ENCODE measurements at regions not wholly inside any gene's neighbourhood (a gene's known extent, or its start where the extent isn't known, plus 50 kb on each side); places are given as distances from the start of the nearest gene placed in this dataset.

DNA sequence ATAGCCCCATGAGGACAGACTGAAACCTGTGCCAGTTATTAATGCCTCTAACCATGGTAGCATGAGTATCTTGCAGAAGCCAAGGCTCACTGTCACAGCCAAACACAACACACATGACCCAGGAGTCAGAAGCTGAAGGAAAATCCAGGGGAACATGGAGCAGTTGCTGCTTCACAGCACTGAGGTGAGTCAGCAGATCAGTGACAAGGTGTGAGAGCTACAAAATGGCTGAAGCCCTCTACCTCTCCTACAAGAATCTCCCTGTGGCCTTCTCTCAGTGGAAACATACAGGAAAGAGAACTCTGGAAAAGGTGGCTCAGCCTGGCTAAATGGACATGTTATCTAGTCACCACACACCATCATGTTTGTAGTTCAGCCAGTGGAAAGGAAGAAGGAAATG, 93.5 kb downstream of the NAB1 start:
- FAIRE-seq, result no peak
- DNase-seq (ENCODE audit: low read depth in 1 of 2, low spot score in 1 of 2), result no peak
- ATAC-seq, result no peak
- ChIA-PET CTCF (no interaction called here), POLR2A (no interaction called here)
- no peak for TF ChIP-seq NR3C1 (IDR thresholded peaks at IDR 0.05)
- TF ChIP-seq, protein P1, sequence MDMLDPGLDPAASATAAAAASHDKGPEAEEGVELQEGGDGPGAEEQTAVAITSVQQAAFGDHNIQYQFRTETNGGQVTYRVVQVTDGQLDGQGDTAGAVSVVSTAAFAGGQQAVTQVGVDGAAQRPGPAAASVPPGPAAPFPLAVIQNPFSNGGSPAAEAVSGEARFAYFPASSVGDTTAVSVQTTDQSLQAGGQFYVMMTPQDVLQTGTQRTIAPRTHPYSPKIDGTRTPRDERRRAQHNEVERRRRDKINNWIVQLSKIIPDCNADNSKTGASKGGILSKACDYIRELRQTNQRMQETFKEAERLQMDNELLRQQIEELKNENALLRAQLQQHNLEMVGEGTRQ (IDR thresholded peaks at IDR 0.05), result no peak
- TF ChIP-seq EP300 (IDR thresholded peaks at IDR 0.05), result no peak
- no peak for TF ChIP-seq MYC (IDR thresholded peaks at IDR 0.05; ENCODE audit: borderline replicate concordance, low read length)
- no peak for TF ChIP-seq POLR2AphosphoS2 (conservative IDR thresholded peaks at IDR 0.05; ENCODE audit: low read length)
- TF ChIP-seq, protein P2, sequence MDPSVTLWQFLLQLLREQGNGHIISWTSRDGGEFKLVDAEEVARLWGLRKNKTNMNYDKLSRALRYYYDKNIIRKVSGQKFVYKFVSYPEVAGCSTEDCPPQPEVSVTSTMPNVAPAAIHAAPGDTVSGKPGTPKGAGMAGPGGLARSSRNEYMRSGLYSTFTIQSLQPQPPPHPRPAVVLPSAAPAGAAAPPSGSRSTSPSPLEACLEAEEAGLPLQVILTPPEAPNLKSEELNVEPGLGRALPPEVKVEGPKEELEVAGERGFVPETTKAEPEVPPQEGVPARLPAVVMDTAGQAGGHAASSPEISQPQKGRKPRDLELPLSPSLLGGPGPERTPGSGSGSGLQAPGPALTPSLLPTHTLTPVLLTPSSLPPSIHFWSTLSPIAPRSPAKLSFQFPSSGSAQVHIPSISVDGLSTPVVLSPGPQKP (IDR thresholded peaks at IDR 0.05; ENCODE audit: low read depth, low read length), result no peak
- no peak overlapping the region for H3K27ac ChIP-seq
- H3K4me3 ChIP-seq, result no peak overlapping the region
- H3K4me2 ChIP-seq, result no peak overlapping the region
- H3K9me3 ChIP-seq, result no peaks in the 10 kb centered on the region
- no peaks in the 10 kb centered on the region for H3K4me1 ChIP-seq

- POLR2A ChIA-PET, result no interaction called here
- no peaks in the 10 kb centered on the region for H3K9me3 ChIP-seq
- H3K4me1 ChIP-seq, result no peaks in the 10 kb centered on the region
- no peak overlapping the region for H3K4me3 ChIP-seq
- 72% methylated on average over 2 of the region's 2 CpGs for WGBS (ENCODE audit: missing lambda C conversion rate)
- CTCF ChIA-PET, result interaction anchor here (1.0 kb wide), 1 partner anchor 38 kb away, joined by 3 read pairs; no protein-coding TSS in a partner anchor
- FAIRE-seq (no peak), ATAC-seq (no peak), DNase-seq (ENCODE audit: low read depth in 1 of 2, low spot score in 1 of 2) (no peak)
- TF ChIP-seq NFE2L2 (conservative IDR thresholded peaks at IDR 0.05; ENCODE audit: low read length), result no peak
- no peak overlapping the region for H3K27ac ChIP-seq
- H3K4me2 ChIP-seq, result no peak overlapping the region
These were observed 95.2 kb downstream of the NAB1 start for GRCh38 chr2:190744041-190744440.

DNA sequence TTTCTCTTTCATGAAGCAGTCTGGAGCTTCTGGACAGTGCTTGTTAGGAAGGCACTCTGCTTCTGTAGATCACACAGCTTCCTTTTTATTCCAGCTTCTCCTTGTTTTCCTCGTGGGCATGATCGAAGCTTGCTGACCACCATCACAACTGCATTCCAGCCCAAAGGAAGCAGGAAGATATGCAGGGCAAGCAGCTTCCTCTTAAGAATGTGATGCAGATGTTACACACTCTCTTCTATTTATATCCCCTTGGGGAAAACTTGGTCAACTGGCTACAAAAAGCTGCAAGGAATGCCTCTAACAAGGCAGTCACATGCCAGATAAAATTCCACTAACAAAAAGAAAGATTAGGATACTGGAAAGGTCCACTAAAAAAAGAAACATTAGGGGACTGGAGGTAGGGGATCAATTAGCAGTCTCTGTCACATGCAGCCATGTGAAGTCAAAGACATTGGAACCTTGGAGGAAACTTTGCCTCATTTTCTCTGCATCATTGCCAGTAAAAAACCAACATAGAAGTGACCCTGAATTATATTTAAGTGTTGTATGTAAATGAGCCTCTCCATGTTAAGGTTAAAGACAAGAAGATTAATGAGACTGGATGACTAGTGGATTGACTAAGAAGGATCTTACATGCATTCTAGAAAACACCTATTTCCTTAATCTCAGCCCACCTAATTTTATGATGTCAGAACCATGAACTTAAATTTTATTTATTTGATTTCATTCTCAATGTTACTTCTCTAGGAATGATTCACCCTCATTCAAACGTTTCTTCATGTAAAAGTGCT, 98.3 kb downstream of the NAB1 start:
- Histone ChIP-seq H3K4me2 (no peak overlapping the region), H3K4me1 (no peaks in the 10 kb centered on the region), H3K27ac (no peak overlapping the region), H3K9me3 (no peaks in the 10 kb centered on the region), H3K4me3 (no peak overlapping the region)
- DNase-seq (ENCODE audit: low read depth in 1 of 2, low spot score in 1 of 2) (no peak), ATAC-seq (no peak), FAIRE-seq (peak; percentile 28)
- WGBS (ENCODE audit: missing lambda C conversion rate), result 44% methylated on average over 3 of the region's 3 CpGs
- CTCF ChIA-PET, result no interaction called here
- POLR2A ChIA-PET, result no interaction called here
- no peak for TF ChIP-seq EHMT2 (IDR thresholded peaks at IDR 0.05; ENCODE audit: low read depth)
- TF ChIP-seq CBX8 (IDR thresholded peaks at IDR 0.05), result no peak
- TF ChIP-seq, protein P3, sequence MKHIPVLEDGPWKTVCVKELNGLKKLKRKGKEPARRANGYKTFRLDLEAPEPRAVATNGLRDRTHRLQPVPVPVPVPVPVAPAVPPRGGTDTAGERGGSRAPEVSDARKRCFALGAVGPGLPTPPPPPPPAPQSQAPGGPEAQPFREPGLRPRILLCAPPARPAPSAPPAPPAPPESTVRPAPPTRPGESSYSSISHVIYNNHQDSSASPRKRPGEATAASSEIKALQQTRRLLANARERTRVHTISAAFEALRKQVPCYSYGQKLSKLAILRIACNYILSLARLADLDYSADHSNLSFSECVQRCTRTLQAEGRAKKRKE (CRISPR knock-in tag; IDR thresholded peaks at IDR 0.05; ENCODE audit: low read depth), result no peak
- TF ChIP-seq TP53 (CRISPR knock-in tag; IDR thresholded peaks at IDR 0.05), result no peak

DNA sequence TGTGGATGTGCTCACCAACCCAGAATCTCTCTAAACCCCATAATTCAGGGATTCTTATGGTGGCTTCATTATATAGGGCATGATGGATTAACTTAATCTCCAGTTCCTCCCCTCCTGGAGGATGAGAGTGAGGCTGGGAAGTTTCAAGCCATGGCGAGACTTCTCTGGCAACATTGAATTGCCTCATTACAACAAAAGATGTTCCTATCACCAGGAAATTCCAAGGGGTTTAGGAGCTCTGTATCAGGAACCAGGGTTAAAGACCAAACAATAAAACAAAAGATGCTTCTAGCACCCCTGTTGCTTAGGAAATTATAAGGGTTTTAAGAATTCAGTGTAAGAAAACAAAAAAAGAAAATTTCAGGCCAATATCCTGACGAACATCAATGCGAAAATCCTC, 100.1 kb downstream of the NAB1 start:
- H3K4me3 ChIP-seq, result no peak overlapping the region
- 91% methylated on average over 3 of the region's 3 CpGs for WGBS (ENCODE audit: missing lambda C conversion rate)
- CTCF ChIA-PET, result no interaction called here
- FAIRE-seq (no peak), ATAC-seq (no peak), DNase-seq (ENCODE audit: low read depth in 1 of 2, low spot score in 1 of 2) (no peak)
- TF ChIP-seq HOXB5 (CRISPR knock-in tag; IDR thresholded peaks at IDR 0.05) (no peak), RFX5 (IDR thresholded peaks at IDR 0.05) (no peak), EHF (CRISPR knock-in tag; IDR thresholded peaks at IDR 0.05) (no peak), NFE2L2 (conservative IDR thresholded peaks at IDR 0.05; ENCODE audit: low read length) (no peak), RARB (CRISPR knock-in tag; IDR thresholded peaks at IDR 0.05) (no peak), RAD21 (conservative IDR thresholded peaks at IDR 0.05 in 1 of 2, IDR thresholded peaks at IDR 0.05 in 1 of 2) (no peak), HMGXB4 (CRISPR knock-in tag; IDR thresholded peaks at IDR 0.05; ENCODE audit: borderline replicate concordance) (no peak), HEYL (CRISPR knock-in tag; IDR thresholded peaks at IDR 0.05) (no peak), FOSB (CRISPR knock-in tag; IDR thresholded peaks at IDR 0.05) (no peak), HOXB13 (CRISPR knock-in tag; IDR thresholded peaks at IDR 0.05; ENCODE audit: low read depth) (no peak), E2F6 (IDR thresholded peaks at IDR 0.05; ENCODE audit: borderline replicate concordance, low read depth) (no peak), ZNF302 (CRISPR knock-in tag; IDR thresholded peaks at IDR 0.05) (no peak), CHD2 (IDR thresholded peaks at IDR 0.05; ENCODE audit: low read length, partially characterized antibody) (no peak)
- no peaks in the 10 kb centered on the region for H3K4me1 ChIP-seq
- H3K27ac ChIP-seq, result no peak overlapping the region
- POLR2A ChIA-PET, result no interaction called here
- no peaks in the 10 kb centered on the region for H3K9me3 ChIP-seq
- H3K4me2 ChIP-seq, result no peak overlapping the region
